ENCODE measurements at regions not wholly inside any gene's neighbourhood (a gene's known extent, or its start where the extent isn't known, plus 50 kb on each side); places are given as distances from the start of the nearest gene placed in this dataset.

DNA sequence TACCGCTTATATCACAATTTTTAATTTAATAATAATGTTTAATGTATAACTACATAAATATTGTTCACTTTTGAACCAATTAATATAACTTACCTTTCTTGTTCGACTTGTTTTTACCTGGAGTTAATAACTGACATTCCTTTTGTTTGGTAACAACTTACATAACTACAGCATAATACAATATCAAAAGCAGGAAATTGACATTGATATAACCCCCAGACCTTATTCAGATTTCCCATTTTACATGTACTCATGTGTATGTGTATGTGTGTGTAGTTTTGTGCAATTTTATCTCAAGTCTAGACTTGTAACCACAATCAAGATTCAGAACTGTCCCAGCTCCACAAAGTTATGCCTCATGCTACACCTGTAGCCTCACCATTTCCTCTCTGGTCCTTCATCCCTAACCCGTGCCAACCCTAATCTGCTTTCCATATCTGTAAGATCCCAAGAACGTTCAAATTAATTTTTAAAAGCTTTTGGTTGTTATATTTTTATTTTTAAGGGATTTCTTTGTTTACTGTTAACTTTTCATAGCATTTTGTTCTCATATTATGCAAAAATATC is 190.6 kb downstream of the MANEA start:
- Histone ChIP-seq H4K8ac (ENCODE audit: low read length) (no peak overlapping the region), H2BK12ac (ENCODE audit: low read length in 2 of 2) (no peak overlapping the region), H2BK15ac (ENCODE audit: low read depth, poor library complexity, severe bottlenecking) (no peak overlapping the region), H3K4me3 (ENCODE audit: insufficient read depth in 1 of 2, low read depth in 1 of 2, low read length in 2 of 2) (no peak overlapping the region), H3K18ac (ENCODE audit: low read depth in 1 of 2, low read length in 2 of 2) (no peak overlapping the region), H2AFZ (ENCODE audit: low read depth, low read length) (no peak overlapping the region), H3K27ac (ENCODE audit: low read length, poor library complexity, severe bottlenecking) (no peak overlapping the region), H3K27me3 (ENCODE audit: control insufficient read depth in 1 of 2, insufficient read depth in 1 of 2, low read length in 2 of 2) (no peaks in the 10 kb centered on the region), H3K4me2 (ENCODE audit: low read length, poor library complexity, severe bottlenecking) (no peak overlapping the region), H2BK5ac (ENCODE audit: low read depth, low read length, poor library complexity, severe bottlenecking) (no peak overlapping the region), H3K14ac (ENCODE audit: low read length in 2 of 2) (no peak overlapping the region), H4K91ac (ENCODE audit: low read length) (no peak overlapping the region), H2AK5ac (ENCODE audit: low read length, severe bottlenecking) (no peak overlapping the region), H3K4me1 (ENCODE audit: control insufficient read depth, insufficient read depth, low read depth, low read length) (no peaks in the 10 kb centered on the region), H3K9me3 (ENCODE audit: control insufficient read depth, low read length) (peaks cover 4% of the 10 kb centered on the region), H3K79me1 (replicated peaks; ENCODE audit: low read length, poor library complexity, severe bottlenecking) (no peaks in the 10 kb centered on the region), H3K36me3 (ENCODE audit: control insufficient read depth in 1 of 2, insufficient read depth in 2 of 2, low read depth in 1 of 2, low read length in 2 of 2) (no peaks in the 10 kb centered on the region), H3K4ac (ENCODE audit: low read depth in 1 of 2, low read length in 2 of 2) (no peak overlapping the region), H3K23ac (ENCODE audit: low read length in 2 of 2) (no peak overlapping the region), H2BK120ac (ENCODE audit: low read depth, low read length) (no peak overlapping the region), H3K9ac (ENCODE audit: low read length) (no peak overlapping the region)
- no peak for DNase-seq
- 79% methylated on average over 2 of the region's 4 CpGs for WGBS

DNA sequence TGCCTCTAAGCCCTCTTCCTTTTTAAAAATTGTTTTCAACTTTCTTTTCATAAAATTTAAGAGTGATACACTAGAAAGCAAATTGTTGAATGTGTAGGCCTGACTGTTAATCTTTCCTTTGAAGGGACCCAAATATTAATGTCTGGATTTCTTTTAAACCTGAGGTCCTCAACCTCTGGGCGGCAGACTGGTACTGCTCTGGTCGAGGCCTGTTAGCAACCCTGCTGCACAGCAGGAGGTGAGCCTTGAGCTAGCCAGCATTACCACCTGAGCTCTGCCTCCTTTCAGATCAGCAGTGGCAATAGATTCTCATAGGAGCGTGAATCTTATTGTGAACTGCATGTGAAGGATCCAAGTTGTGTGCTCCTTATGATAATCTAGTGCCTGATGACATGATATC is 191.2 kb downstream of the MANEA start:
- no peak for DNase-seq
- Histone ChIP-seq H2BK12ac (ENCODE audit: low read length in 2 of 2) (no peak overlapping the region), H3K4me2 (ENCODE audit: low read length, poor library complexity, severe bottlenecking) (no peak overlapping the region), H3K36me3 (ENCODE audit: control insufficient read depth in 1 of 2, insufficient read depth in 2 of 2, low read depth in 1 of 2, low read length in 2 of 2) (no peaks in the 10 kb centered on the region), H2BK5ac (ENCODE audit: low read depth, low read length, poor library complexity, severe bottlenecking) (no peak overlapping the region), H2AFZ (ENCODE audit: low read depth, low read length) (no peak overlapping the region), H3K9ac (ENCODE audit: low read length) (no peak overlapping the region), H3K27me3 (ENCODE audit: control insufficient read depth in 1 of 2, insufficient read depth in 1 of 2, low read length in 2 of 2) (no peaks in the 10 kb centered on the region), H4K91ac (ENCODE audit: low read length) (no peak overlapping the region), H2BK120ac (ENCODE audit: low read depth, low read length) (no peak overlapping the region), H3K9me3 (ENCODE audit: control insufficient read depth, low read length) (peaks cover 4% of the 10 kb centered on the region), H2AK5ac (ENCODE audit: low read length, severe bottlenecking) (no peak overlapping the region), H3K4ac (ENCODE audit: low read depth in 1 of 2, low read length in 2 of 2) (no peak overlapping the region), H3K4me1 (ENCODE audit: control insufficient read depth, insufficient read depth, low read depth, low read length) (no peaks in the 10 kb centered on the region), H3K18ac (ENCODE audit: low read depth in 1 of 2, low read length in 2 of 2) (no peak overlapping the region), H3K14ac (ENCODE audit: low read length in 2 of 2) (no peak overlapping the region), H3K4me3 (ENCODE audit: insufficient read depth in 1 of 2, low read depth in 1 of 2, low read length in 2 of 2) (no peak overlapping the region), H2BK15ac (ENCODE audit: low read depth, poor library complexity, severe bottlenecking) (no peak overlapping the region), H4K8ac (ENCODE audit: low read length) (no peak overlapping the region), H3K27ac (ENCODE audit: low read length, poor library complexity, severe bottlenecking) (no peak overlapping the region), H3K79me1 (replicated peaks; ENCODE audit: low read length, poor library complexity, severe bottlenecking) (no peaks in the 10 kb centered on the region), H3K23ac (ENCODE audit: low read length in 2 of 2) (no peak overlapping the region)
- 17% methylated on average over 2 of the region's 3 CpGs for WGBS

DNA sequence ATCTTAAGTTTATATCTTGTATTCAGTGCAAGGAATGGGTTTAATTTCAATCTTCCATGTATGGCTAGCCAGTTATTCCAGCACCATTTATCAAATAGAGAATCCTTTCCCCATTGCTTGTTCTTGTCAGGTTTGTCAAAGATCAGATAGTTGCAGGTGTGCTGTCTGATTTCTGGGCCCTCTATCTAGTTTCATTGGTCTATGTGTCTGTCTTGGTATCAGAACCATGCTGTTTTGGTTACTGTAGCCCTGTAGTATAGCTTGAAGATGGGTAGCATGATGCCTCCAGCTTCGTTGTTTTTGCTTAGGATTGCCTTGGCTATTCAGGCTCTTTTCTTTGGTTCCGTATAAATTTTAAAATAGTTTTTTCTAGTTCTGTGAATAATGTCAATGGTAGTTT is 200.0 kb downstream of the MANEA start:
- no peak overlapping the region for H4K8ac ChIP-seq (ENCODE audit: low read length)
- H2BK12ac ChIP-seq (ENCODE audit: low read length in 2 of 2) = no peak overlapping the region
- H3K79me1 ChIP-seq (replicated peaks; ENCODE audit: low read length, poor library complexity, severe bottlenecking) = no peaks in the 10 kb centered on the region
- H2BK15ac ChIP-seq (ENCODE audit: low read depth, poor library complexity, severe bottlenecking) = no peak overlapping the region
- no peak overlapping the region for H4K91ac ChIP-seq (ENCODE audit: low read length)
- H3K4ac ChIP-seq (ENCODE audit: low read depth in 1 of 2, low read length in 2 of 2) = no peak overlapping the region
- H3K14ac ChIP-seq (ENCODE audit: low read length in 2 of 2) = no peak overlapping the region
- no peaks in the 10 kb centered on the region for H3K4me1 ChIP-seq (ENCODE audit: control insufficient read depth, insufficient read depth, low read depth, low read length)
- H3K9ac ChIP-seq (ENCODE audit: low read length) = no peak overlapping the region
- no peak overlapping the region for H3K18ac ChIP-seq (ENCODE audit: low read depth in 1 of 2, low read length in 2 of 2)
- no peak for DNase-seq
- no peak overlapping the region for H3K27ac ChIP-seq (ENCODE audit: low read length, poor library complexity, severe bottlenecking)
- no peak overlapping the region for H2BK5ac ChIP-seq (ENCODE audit: low read depth, low read length, poor library complexity, severe bottlenecking)
- H3K9me3 ChIP-seq (ENCODE audit: control insufficient read depth, low read length) = peaks cover 7% of the 10 kb centered on the region
- H3K4me3 ChIP-seq (ENCODE audit: insufficient read depth in 1 of 2, low read depth in 1 of 2, low read length in 2 of 2) = no peak overlapping the region
- WGBS = 83% methylated on average over 2 of the region's 2 CpGs
- H2AK5ac ChIP-seq (ENCODE audit: low read length, severe bottlenecking) = no peak overlapping the region
- H2AFZ ChIP-seq (ENCODE audit: low read depth, low read length) = no peak overlapping the region
- H3K4me2 ChIP-seq (ENCODE audit: low read length, poor library complexity, severe bottlenecking) = no peak overlapping the region
- H3K36me3 ChIP-seq (ENCODE audit: control insufficient read depth in 1 of 2, insufficient read depth in 2 of 2, low read depth in 1 of 2, low read length in 2 of 2) = no peaks in the 10 kb centered on the region
- no peaks in the 10 kb centered on the region for H3K27me3 ChIP-seq (ENCODE audit: control insufficient read depth in 1 of 2, insufficient read depth in 1 of 2, low read length in 2 of 2)
- H2BK120ac ChIP-seq (ENCODE audit: low read depth, low read length) = no peak overlapping the region
- H3K23ac ChIP-seq (ENCODE audit: low read length in 2 of 2) = no peak overlapping the region

DNA sequence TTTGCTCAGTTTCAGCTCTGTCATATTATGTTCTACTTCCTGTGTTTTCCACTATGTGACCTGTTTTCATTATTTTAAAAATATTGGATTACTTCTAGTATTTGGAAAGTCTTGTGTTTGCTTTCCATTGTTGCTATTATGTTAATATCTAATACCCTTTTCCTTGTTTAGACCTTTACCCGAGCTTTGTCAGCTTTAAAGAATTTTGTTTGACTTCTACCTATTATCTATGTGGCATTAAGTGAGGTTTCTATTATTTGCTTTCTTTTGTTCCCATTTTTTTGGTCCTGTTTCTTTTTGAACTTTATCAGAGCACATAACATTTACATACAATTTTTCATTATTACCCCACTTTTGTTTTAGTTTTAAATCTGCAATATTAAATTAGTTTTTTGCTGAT is 202.7 kb downstream of the MANEA start:
- Histone ChIP-seq H3K4me3 (ENCODE audit: insufficient read depth in 1 of 2, low read depth in 1 of 2, low read length in 2 of 2) (no peak overlapping the region), H2AFZ (ENCODE audit: low read depth, low read length) (no peak overlapping the region), H3K23ac (ENCODE audit: low read length in 2 of 2) (no peak overlapping the region), H2BK15ac (ENCODE audit: low read depth, poor library complexity, severe bottlenecking) (no peak overlapping the region), H3K79me1 (replicated peaks; ENCODE audit: low read length, poor library complexity, severe bottlenecking) (no peaks in the 10 kb centered on the region), H3K18ac (ENCODE audit: low read depth in 1 of 2, low read length in 2 of 2) (no peak overlapping the region), H3K36me3 (ENCODE audit: control insufficient read depth in 1 of 2, insufficient read depth in 2 of 2, low read depth in 1 of 2, low read length in 2 of 2) (no peaks in the 10 kb centered on the region), H3K9ac (ENCODE audit: low read length) (no peak overlapping the region), H2BK120ac (ENCODE audit: low read depth, low read length) (no peak overlapping the region), H4K8ac (ENCODE audit: low read length) (no peak overlapping the region), H4K91ac (ENCODE audit: low read length) (no peak overlapping the region), H2AK5ac (ENCODE audit: low read length, severe bottlenecking) (no peak overlapping the region), H3K27me3 (ENCODE audit: control insufficient read depth in 1 of 2, insufficient read depth in 1 of 2, low read length in 2 of 2) (no peaks in the 10 kb centered on the region), H3K4ac (ENCODE audit: low read depth in 1 of 2, low read length in 2 of 2) (no peak overlapping the region), H2BK5ac (ENCODE audit: low read depth, low read length, poor library complexity, severe bottlenecking) (no peak overlapping the region), H2BK12ac (ENCODE audit: low read length in 2 of 2) (no peak overlapping the region), H3K9me3 (ENCODE audit: control insufficient read depth, low read length) (peaks cover 7% of the 10 kb centered on the region), H3K4me1 (ENCODE audit: control insufficient read depth, insufficient read depth, low read depth, low read length) (no peaks in the 10 kb centered on the region), H3K4me2 (ENCODE audit: low read length, poor library complexity, severe bottlenecking) (no peak overlapping the region), H3K27ac (ENCODE audit: low read length, poor library complexity, severe bottlenecking) (no peak overlapping the region), H3K14ac (ENCODE audit: low read length in 2 of 2) (no peak overlapping the region)
- no peak for DNase-seq
- WGBS = no CpG with 5 or more reads among the region's 1 CpG

All from mesenchymal stem cell (in vitro differentiated cells and primary cell).